Frontal cortex (tissue), 3 donors: ENCODE measurements at regions not wholly inside any gene's neighbourhood (a gene's known extent, or its start where the extent isn't known, plus 50 kb on each side); places are given as distances from the start of the nearest gene placed in this dataset.
A peak's percentile ranks its signal among the peaks of the same experiment; 100 is the strongest.

Experiments
- DNase-seq, 2 donors: peaks; one replicate each; pipeline ENCODE4 v3.0.0; 2012; ENCODE audit warnings: low spot score in 2 of 2
- FAIRE-seq: peaks from 2 replicates; lab custom pipeline; 2012; peaks lifted over from hg19 to GRCh38; lab: Jason Lieb, UNC
- donor health status: control.
- donor health status: control.
- donor health status: control.

DNA sequence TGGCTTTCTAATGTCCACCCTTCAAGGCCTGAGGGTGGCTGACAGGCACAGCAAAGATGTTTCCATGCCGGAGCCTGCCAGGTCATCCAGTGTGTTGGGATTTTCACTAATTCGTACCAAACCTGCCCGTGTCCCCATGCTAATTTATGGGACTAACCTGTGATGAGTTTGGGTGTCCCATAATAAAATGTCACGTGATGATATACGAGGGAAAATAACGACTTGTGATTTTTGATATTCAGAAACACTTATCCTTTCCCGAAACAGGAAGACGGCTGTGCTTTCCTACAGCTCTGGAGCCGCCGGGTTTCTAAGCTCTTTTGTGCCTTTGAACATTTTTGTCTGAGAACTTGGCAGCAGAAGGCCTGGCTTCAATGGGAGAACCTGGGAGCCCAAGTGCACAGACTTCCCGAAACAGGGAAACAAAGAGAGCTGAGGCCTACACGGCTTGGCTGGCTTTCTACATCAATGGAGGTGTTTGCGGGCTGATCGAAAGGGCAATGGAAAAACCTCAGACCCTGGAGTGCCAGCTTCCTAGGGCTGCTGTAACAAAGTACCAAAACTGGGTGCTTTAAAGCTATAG, 171.9 kb upstream of the JARID2 start:
- DNase-seq (peak in 1 of 2 donors; percentile 22), FAIRE-seq (no peak)

DNA sequence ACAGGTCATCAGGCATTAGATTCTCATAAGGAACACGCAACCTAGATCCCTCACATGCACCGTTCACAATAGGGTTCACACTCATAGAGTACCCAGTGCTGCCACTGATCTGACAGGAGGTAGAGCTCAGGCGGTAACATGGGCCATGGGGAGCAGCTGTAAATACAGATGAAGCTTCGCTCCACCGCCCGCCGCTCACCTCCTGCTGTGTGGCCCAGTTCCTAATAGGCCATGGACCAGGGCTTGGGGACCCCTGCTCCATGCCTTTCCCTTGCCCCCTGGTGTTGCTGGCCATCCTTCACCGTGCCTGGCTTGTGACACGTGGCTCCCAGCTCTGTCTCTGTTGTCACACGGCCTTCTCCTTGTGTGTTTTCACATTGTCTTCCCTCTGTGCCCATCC, 171.1 kb upstream of the JARID2 start:
- DNase-seq, result no peak
- FAIRE-seq, result no peak

DNA sequence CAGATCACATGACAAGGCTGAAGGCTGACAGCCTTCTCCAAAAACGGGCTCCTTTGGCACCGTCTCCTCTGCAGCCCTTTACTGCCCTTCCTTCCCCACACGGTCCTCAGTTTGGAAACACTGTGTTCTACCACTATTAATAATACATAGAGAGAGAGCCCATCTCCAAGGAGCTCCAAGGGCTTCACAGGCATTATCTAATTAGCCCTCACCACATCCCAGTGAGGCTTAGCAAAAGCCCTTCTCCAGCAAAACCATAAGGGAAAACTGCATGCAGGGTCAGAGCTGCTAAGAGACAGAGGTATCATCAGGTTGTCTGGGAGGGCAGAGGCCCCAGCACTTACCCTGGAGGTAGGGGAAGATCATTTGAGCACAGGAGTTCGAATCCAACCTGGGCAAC, 169.3 kb upstream of the JARID2 start:
- FAIRE-seq, result no peak
- no peak for DNase-seq

DNA sequence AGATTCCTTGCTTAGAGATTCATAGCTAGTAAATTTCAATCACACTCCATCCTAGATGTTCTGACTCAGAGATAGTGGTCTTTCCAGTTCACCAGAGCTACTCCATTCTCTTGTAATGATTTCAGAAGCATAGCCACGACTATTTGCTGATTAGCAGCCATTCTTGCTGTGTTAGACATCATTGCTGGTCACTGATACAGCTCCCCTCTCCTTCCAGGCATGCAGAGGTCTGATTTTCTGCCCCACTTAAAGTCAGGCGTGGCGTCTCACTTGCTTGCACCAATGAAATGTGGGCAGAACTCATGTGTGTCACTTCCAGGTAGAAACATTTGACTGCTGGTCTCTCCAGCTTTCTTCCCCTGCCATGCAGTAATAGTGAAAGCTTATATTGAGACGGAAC, 168.9 kb upstream of the JARID2 start:
- no peak for FAIRE-seq

DNA sequence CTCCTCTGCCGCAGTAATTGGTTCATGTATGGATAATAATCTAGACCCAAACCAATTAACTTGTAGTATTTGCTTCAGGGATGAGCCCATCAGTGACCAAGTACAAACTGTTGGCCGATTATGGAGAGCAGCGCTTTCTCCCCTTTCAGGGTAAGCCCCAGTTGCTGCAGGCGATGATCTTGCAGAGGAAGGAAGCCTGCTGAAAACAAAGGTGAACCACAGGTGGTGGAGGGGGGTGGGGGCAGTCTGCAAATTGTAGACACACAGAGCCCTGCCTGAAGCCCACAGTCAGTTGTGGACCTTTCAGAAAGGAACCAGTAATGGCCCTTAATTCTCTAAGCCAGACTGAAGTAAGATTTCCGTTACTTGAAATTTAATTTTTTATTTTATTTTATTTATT, 167.9 kb upstream of the JARID2 start:
- DNase-seq (no peak), FAIRE-seq (no peak)

More for the DNA sequence above, 168.9 kb upstream of the JARID2 start:
- DNase-seq, result no peak

DNA sequence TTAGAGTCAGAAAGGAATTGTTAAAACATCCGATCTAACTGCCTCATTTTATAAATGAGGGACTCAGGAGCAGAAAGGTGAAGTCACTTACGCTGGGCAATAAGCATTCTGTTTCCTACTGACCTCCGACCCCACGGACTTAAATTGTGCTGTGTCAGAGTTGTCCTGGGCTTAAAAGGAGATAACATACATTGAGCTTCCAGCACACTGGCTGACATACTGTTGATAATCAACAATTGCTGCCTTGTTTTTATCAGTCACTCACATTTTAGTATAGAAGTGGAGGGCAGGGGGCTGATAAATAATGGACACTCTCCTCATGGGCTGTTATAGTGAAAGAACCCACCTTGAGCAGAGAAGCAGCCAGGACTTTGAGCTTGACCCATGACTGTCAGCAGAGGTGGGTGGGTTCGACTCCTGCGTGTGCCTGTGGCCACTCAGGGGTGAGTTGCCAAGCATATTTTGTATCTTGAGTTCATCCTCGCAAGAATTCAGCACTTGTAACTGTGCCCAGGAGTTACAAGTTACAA, 166.5 kb upstream of the JARID2 start:
- no peak for FAIRE-seq

DNA sequence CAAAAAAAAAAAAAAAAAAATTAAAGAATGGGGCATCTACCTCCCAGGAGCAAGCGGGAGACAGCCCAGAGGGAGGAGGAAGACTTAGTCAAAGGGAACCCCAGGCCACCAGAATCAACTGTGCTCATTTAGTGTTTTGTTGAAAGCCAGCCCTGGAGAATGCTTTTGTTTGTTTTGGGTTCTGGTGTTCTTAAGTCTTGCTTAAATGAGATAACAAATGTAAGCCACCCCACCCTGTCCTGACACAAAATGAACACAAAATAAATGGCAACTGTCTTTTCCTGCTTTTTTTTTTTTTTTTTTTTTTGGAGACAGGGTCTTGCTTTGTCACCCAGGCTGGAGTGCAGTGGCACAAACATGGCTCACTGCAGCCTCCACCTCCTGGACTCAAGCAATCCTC, 165.0 kb upstream of the JARID2 start:
- FAIRE-seq, result no peak
- no peak for DNase-seq

More for the DNA sequence above, 166.5 kb upstream of the JARID2 start:
- no peak for DNase-seq

DNA sequence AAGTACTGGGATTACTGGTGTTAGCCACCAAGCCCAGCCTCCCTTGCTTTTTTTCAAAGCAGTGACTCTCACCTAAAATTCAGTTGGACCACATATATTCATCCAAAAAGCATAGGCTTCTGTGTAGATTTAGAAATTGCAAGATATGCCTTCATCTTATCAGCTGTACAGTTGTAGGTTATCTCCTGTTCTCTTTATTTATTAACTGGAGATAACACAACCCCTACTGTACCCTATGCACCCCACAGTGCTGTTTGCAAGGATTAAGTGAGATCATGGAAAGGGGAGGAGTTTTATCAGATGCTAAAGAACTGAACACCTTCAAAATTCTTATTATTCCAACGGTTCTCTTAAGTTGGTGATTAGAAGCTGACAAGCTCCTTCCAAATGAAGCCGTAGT, 164.4 kb upstream of the JARID2 start:
- FAIRE-seq, result no peak
- no peak for DNase-seq

DNA sequence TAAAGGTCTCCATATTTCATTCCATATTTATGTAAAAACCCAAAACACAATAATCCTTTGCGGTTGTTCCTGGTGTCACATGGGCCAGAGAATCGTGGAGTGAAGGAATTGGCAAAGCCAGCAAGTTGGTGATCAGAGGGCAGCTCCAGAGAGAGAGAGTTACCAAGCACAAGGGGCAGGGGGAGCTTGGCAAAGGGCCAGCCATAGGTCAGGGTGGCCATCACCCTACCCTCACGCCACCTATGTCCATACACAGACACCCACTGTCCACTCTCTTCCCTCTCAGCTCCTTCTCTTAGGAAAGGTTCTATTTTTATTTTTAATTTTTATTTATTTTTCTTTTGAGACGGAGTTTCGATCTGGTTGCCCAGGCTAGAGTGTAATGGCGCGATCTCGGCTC, 163.2 kb upstream of the JARID2 start:
- FAIRE-seq (no peak), DNase-seq (no peak)

DNA sequence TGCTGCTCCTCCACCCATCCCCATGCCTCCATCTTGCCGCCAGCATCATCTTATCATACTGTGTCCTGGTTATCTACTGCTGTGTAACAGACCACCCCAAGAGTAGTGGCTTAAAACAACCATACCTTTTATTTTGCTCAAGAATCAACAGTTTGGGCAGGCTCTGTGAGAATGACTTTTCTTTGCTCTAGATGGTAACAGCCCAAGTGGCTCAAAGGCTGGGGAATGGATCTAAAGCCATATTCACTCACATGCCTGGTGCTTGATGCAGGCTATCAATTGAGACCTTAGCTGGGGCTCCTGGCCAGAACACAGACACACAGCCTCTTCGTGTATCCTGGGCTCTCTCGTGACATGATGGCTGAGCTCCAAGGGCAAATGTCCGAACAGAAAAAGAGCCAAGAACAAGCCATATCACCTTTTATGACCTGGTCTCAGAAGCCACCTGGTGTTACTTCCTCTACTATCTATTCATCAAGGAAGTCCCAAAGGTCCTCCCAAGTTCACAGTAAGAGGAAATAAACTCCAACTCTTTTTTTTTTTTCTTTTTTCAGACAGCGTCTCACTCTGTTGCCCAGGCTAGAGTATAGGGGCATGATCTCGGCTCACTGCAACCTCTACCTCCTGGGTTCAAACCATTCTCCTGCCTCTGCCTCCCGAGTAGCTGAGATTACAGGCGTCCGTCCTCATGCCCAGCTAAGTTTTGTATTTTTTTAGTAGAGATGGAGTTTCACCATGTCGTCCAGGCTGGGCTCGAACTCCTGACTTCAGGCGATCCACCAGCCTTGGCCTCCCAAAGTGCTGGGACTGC, 159.3 kb upstream of the JARID2 start:
- DNase-seq, result no peak
- no peak for FAIRE-seq

DNA sequence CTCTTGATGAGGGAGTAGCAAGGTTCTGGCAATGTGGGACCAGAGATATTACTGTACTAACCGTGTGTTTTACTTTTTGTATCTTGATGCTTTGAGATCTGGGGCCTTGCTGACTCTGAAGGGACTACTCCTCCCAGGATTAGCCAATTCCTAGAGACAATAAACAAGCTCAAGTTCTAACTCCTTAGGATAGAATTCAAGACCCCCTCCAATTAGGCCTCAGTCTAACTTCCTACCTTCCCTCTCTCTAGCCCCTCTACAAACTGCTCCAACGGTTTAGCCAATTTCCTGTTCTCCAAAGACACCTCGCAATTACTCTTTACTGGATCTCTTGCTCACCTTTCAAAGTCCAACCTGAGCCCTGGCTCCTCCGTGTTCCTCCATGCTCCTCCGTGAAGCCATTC, 158.7 kb upstream of the JARID2 start:
- no peak for FAIRE-seq
- DNase-seq, result no peak

DNA sequence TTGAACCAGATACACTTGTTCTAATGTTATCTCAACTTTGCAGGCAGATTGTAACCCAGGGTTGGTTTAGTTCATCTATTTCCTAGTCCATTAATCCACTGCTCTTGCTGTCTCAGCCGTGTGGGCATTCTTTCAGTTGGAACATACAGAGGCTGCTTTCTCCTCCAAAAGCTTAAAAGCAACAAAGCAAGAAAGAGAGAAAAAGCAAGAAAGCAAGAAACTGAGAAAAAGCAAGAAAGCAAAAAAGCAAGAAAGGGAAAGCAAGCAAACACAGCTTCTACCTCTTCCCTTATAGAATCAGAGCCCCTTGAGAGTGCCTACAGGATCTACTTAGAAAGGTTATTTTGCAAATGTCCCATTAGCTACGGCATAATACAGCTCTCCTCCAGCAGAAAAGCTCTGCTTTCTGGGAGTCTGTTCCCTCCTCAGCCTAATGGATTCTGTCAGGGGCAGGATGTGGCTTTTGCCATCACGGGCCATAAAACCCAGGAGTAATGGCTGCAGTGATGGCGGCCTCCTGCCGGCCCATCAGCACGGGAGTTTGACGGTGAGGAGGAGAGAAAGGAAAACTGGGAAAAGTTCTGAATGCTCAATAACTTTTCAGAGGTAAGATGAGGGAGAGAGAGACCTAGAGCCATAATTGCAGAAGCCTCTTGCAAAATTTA, 156.8 kb upstream of the JARID2 start:
- no peak for DNase-seq
- FAIRE-seq, result no peak

DNA sequence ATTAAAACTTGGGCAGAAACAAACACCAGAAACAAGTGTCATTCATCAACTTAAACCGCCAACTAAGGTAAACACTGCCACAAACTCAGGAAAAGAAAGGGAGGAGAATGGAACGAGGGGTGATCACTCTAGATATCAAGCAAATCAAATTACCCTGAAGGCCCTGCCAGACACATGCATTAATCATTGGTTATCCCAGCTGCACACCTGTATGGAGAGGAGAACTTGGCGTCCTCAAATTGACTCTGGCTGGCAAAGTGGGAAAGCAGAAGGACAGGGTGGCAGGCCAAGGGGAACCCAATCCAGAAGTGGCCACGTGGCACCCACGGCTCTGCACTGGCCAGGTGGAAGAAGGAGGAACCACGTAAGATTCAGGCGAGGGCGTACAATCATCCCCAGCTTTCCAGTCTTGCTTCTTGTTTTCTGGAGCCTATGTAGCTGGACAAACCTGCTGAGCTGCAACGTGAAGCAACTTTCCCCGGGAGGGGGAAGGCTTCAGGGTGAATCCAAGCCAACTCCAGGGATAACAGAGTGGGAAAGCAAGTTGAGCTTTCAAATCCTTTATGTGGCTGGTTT, 156.2 kb upstream of the JARID2 start:
- no peak for FAIRE-seq
- DNase-seq, result no peak

DNA sequence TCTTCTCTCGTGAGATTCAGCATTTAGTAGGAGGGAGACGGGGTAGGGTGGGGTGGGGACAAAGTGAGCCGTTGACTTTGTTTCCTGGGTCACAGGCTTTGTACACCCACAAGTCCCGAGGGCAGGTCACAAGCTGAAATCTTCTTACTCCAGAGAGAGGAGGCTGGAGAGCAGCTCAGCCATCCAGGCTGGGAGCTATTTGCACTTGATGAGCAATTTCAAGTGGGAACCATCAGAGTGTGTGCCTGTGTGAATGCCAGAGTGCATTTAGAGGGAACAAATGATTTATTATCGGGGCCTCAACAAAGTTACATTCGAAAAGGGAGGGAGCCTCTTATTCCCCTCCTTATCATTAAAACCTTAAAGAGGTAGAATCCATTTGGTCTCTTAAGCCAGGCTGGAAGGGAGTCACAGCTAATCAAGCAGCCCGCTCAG, 155.7 kb upstream of the JARID2 start:
- no peak for FAIRE-seq
- no peak for DNase-seq

DNA sequence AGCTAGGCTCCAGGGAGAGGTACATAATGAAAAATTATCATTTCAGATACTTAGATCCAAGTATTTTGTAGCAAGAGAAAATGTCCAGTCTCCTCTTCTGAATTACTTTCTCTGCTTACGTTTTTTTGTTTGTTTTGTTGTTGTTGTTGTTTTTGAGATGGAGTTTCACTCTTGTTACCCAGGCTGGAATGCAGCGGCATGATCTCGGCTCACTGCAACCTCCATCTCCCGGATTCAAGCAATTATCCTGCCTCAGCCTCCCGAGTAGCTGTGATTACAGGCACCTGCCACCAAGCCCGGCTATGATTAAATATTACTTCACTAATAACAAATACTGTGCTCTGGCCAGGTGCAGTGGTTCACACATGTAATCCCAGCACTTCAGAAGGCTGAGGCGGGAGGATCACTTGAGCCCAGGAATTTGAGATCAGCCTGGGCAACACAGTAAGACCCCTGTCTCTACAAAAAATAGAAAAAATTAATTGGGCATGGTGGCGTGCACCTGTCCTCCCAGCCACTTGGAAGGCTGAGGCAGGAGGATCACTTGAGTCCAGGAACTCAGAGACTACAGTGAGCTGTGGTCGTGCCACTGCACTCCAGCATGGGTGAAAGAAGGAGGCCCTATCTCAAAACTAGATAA, 155.0 kb upstream of the JARID2 start:
- no peak for FAIRE-seq
- no peak for DNase-seq

DNA sequence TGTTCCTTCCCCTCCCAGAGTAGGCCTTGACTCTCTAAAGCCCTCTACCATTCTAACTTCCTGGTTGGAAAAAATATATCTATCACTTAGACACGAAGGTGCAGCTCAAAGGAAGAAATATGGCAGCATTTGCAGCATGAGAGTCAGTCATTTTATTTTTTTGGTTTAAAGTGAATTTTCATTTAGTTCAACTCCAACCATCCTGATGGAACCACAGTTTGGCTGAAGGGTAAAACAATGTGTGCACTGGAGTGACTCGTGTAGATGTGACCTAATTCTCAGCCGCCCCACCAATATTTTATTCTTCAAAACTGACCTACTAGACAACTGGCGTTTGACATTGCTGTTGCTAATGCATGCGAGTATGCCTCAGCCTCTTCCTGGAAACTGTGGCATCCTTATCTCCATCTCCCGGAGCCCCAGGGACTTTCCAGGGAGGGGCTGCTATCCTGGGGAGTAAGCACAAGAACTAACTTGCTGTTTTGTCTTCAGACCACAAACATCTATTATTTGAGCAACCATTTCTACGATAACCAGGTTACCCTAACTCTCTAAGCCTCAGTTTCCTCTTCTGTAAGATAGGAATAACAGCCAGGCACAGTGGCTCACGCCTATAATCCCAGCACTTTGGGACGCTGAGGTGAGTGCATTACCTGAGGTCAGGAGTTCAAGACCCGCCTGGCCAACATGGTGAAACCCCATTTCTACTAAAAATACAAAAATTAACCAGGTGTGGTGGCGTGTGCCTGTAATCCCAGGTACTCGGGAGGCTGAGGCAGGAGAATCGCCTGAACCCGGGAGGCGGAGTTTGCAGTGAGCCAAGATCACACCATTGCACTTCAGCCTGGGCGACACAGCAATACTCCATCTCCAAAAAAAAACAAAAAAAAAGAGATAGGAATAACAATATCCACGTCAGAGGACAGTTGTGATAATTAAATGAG, 148.7 kb upstream of the JARID2 start:
- DNase-seq (no peak), FAIRE-seq (no peak)

DNA sequence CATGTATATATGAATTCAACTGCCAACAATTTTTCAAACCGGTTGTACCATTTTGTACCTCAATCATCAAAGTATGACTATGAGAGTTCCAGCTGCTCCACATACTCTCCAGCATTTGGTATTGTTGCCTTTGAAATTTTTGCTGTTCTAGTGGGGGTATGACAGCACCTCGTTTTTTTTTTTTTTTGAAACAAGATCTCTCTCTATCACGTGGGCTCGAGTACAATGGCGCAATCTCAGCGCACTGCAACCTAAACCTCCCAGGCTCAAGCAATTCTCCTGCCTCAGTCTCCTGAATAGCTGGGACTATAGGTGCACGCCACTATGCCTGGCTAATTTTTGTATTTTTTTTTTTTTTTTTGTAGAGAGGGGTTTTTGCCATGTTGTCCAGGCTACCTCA, 144.7 kb upstream of the JARID2 start:
- DNase-seq (no peak), FAIRE-seq (no peak)

DNA sequence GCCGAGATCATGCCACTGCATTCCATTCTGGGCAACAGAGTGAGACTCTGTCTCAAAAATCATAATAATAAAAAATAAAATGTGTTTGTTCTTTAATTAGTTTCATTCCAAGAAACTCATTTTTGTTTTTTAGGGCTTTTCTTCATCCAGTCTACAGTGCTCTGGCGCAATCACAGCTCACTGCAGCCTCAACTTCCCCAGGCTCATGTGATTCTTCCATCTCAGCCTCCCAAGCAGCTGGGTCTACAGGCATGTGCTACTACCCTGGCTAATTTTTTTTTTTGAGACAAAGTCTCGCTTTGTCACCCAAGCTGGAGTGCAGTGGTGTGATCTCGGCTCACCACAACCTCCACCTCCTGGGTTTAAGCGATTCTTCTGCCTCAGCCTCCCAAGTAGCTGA, 143.6 kb upstream of the JARID2 start:
- FAIRE-seq, result no peak

More for the DNA sequence above, 143.6 kb upstream of the JARID2 start:
- DNase-seq, result no peak
